GM12878 (cell line): ENCODE measurements at regions not wholly inside any gene's neighbourhood (a gene's known extent, or its start where the extent isn't known, plus 50 kb on each side); places are given as distances from the start of the nearest gene placed in this dataset.

Source experiments
- CTCF ChIP-seq, 3 experiments: IDR thresholded peaks in 2 of 3; conservative IDR thresholded peaks in 1 of 3; 2 replicates each; pipeline ENCODE4 v1.5.1; 2011; ENCODE audit warnings: low read depth in 3 of 3, low read length in 3 of 3, mild to moderate bottlenecking in 3 of 3, control low read depth in 2 of 3, moderate library complexity in 2 of 3, inconsistent platforms in 1 of 3, mixed read lengths in 1 of 3; ENCODE audit not compliant: control insufficient read depth in 2 of 3, insufficient read depth in 1 of 3; ENCODE audit errors: extremely low read depth in 1 of 3
- FOXM1 ChIP-seq: IDR thresholded peaks from 2 replicates; pipeline ENCODE4 v1.6.1; 2012; ENCODE audit warnings: low read depth, mild to moderate bottlenecking, inconsistent platforms, low read length, moderate library complexity
- POLR2AphosphoS5 ChIP-seq: IDR thresholded peaks from 2 replicates; pipeline ENCODE4 v1.6.1; 2011; ENCODE audit warnings: mild to moderate bottlenecking, low read length, inconsistent platforms
- ZNF24 ChIP-seq: fragments of 450-650 bp; IDR thresholded peaks from 2 replicates; pipeline ENCODE4 v1.6.1; 2017; ENCODE audit warnings: antibody characterized with exemption, mild to moderate bottlenecking

GRCh38 chr4:144376866-144377265 is 236.3 kb upstream of the GYPA start:
- TF ChIP-seq POLR2AphosphoS5 (no peak), ZNF24 (no peak), FOXM1 (no peak), CTCF (IDR thresholded peaks at IDR 0.05 in 2 of 3, conservative IDR thresholded peaks at IDR 0.05 in 1 of 3; ENCODE audit: control insufficient read depth in 2 of 3, extremely low read depth in 1 of 3, insufficient read depth in 1 of 3, low read depth in 3 of 3, low read length in 3 of 3) (no peak)
